ENCODE measurements at regions not wholly inside any gene's neighbourhood (a gene's known extent, or its start where the extent isn't known, plus 50 kb on each side); places are given as distances from the start of the nearest gene placed in this dataset.

DNA sequence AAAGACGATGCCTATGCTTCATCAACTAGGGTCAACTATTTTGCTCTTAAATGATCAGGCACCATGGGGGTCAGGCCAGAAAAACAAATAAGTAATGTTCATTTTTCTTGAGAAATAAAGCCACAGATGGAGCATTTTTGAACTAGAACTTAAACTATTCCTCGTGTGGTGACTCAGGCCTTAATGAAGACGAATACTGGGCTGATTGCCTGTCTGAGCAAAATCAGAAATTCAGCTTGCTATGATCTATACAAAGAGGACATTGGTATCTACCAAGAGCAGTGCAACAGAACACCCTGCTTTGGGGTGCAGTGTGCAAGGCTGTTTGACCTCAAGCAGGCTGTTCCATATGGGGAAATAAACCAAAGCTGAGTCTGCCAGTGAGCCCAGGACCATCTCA is 176.0 kb downstream of the NRP2 start:
- Histone ChIP-seq H3K4me1 (ENCODE audit: control insufficient read depth, extremely low read depth, insufficient read depth, low read length) (no peaks in the 10 kb centered on the region), H3K79me2 (ENCODE audit: control insufficient read depth, insufficient read depth, low read length) (no peaks in the 10 kb centered on the region), H3K27me3 (ENCODE audit: control insufficient read depth in 2 of 2, insufficient read depth in 2 of 2, low read length in 2 of 2) (peaks cover 0 to 2% of the 10 kb centered on the region in 2 experiments), H3K4me2 (ENCODE audit: insufficient read depth, low read length) (no peak overlapping the region), H3K9me1 (replicated peaks; ENCODE audit: control insufficient read depth, extremely low read depth, insufficient read depth, low read length) (no peaks in the 10 kb centered on the region), H2AFZ (ENCODE audit: low read depth, low read length) (no peak overlapping the region), H4K20me1 (replicated peaks; ENCODE audit: control insufficient read depth, extremely low read depth, insufficient read depth, low read length) (no peaks in the 10 kb centered on the region), H3K27ac (ENCODE audit: insufficient read depth, low read depth, low read length) (no peak overlapping the region), H3K36me3 (ENCODE audit: control insufficient read depth in 2 of 2, extremely low read depth in 1 of 2, insufficient read depth in 2 of 2, low read length in 2 of 2) (no peaks in the 10 kb centered on the region), H3K9ac (replicated peaks; ENCODE audit: extremely low read depth, insufficient read depth, low read length) (no peak overlapping the region), H3K9me3 (replicated peaks; ENCODE audit: control insufficient read depth, insufficient read depth, low read length) (no peaks in the 10 kb centered on the region), H3K4me3 (replicated peaks in 1 of 3; ENCODE audit: insufficient read depth in 1 of 3, low read depth in 1 of 3, low read length in 3 of 3) (no peak overlapping the region)
- dilution Hi-C loops (cut with MboI; ENCODE audit: extremely low pct_ligation_motif_present, low sequenced_read_pairs) (no loop called here), intact Hi-C loops (cut with micrococcal nuclease) (no loop called here)
- FAIRE-seq: no peak
- no peak for DNase-seq (ENCODE audit: low read depth, low spot score)
- POLR2A ChIA-PET: no interaction called here
- TF ChIP-seq EZH2 (IDR thresholded peaks at IDR 0.05; ENCODE audit: borderline replicate concordance, low read depth, low read length, severe bottlenecking): no peak
- TF ChIP-seq, protein P1, sequence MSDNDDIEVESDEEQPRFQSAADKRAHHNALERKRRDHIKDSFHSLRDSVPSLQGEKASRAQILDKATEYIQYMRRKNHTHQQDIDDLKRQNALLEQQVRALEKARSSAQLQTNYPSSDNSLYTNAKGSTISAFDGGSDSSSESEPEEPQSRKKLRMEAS (IDR thresholded peaks at IDR 0.05; ENCODE audit: insufficient read depth, insufficient read length): no peak
- no peak for TF ChIP-seq GATA2 (IDR thresholded peaks at IDR 0.05; ENCODE audit: insufficient read depth, insufficient read length, low read depth, low read length)
- no peak for TF ChIP-seq CTCF (IDR thresholded peaks at IDR 0.05; ENCODE audit: extremely low read depth in 1 of 2, insufficient read depth in 1 of 2, low read depth in 1 of 2, low read length in 2 of 2)
- no peak for TF ChIP-seq POLR2AphosphoS5 (IDR thresholded peaks at IDR 0.05; ENCODE audit: insufficient read depth, low read depth, low read length)
- TF ChIP-seq MYC (IDR thresholded peaks at IDR 0.05; ENCODE audit: low read depth, low read length): no peak
- no peak for TF ChIP-seq JUN (IDR thresholded peaks at IDR 0.05; ENCODE audit: borderline replicate concordance, insufficient read depth, insufficient read length, low read depth)
- TF ChIP-seq FOS (IDR thresholded peaks at IDR 0.05; ENCODE audit: borderline replicate concordance, insufficient read depth, low read length): no peak
- no peak for TF ChIP-seq POLR2A (IDR thresholded peaks at IDR 0.05; ENCODE audit: low read depth, low read length)
- BruUV-seq (replicated peaks): no TSS peak
- CTCF ChIA-PET: interaction anchor here (1.3 to 2.4 kb wide), 3 partner anchors 11 to 32 kb away, joined by 3 to 6 read pairs (median 5); no protein-coding TSS in a partner anchor

Data from endothelial cell of umbilical vein (primary cell).